GM06990 (cell line): ENCODE measurements at regions not wholly inside any gene's neighbourhood (a gene's known extent, or its start where the extent isn't known, plus 50 kb on each side); places are given as distances from the start of the nearest gene placed in this dataset.

Experiments used
- DNase-seq: peaks from one replicate; pipeline ENCODE4 v3.0.0-alpha.2; 2011; ENCODE audit not compliant: insufficient read length; ENCODE audit errors: extremely low read depth
- H3K27me3 ChIP-seq: replicated peaks from 2 replicates; pipeline ENCODE4 v1.6.0; 2011; ENCODE audit warnings: low read length; ENCODE audit not compliant: control insufficient read depth, insufficient read depth
- H3K36me3 ChIP-seq: 2 replicates; pipeline ENCODE4 v1.5.1; 2011; ENCODE audit warnings: low read length; ENCODE audit not compliant: control insufficient read depth, insufficient read depth
- H3K4me3 ChIP-seq: replicated peaks from 2 replicates; pipeline ENCODE4 v1.5.1; 2011; ENCODE audit warnings: low read depth, mild to moderate bottlenecking, control low read depth, low read length
- CTCF ChIP-seq: IDR thresholded peaks from 2 replicates; pipeline ENCODE4 v1.5.1; 2011; ENCODE audit warnings: low read length, control low read depth, mild to moderate bottlenecking, inconsistent platforms; ENCODE audit not compliant: insufficient read depth, poor library complexity, severe bottlenecking

- no peaks in the 10 kb centered on the region; the same call in 1 of the 2 replicates for H3K27me3 ChIP-seq
- TF ChIP-seq CTCF, result no peak
- DNase-seq, result no peak
- H3K36me3 ChIP-seq, result no peaks in the 10 kb centered on the region
- no peak overlapping the region for H3K4me3 ChIP-seq
Observed at GRCh38 chr7:46028246-46028645, 107.2 kb upstream of the IGFBP3 start.

GRCh38 chr7:46026741-46027140, 105.7 kb upstream of the IGFBP3 start:
- no peak overlapping the region for H3K4me3 ChIP-seq
- no peaks in the 10 kb centered on the region for H3K36me3 ChIP-seq
- DNase-seq, result no peak
- H3K27me3 ChIP-seq, result no peaks in the 10 kb centered on the region
- no peak for TF ChIP-seq CTCF

- no peaks in the 10 kb centered on the region for H3K36me3 ChIP-seq
- no peaks in the 10 kb centered on the region for H3K27me3 ChIP-seq
- TF ChIP-seq CTCF, result no peak
- H3K4me3 ChIP-seq, result no peak overlapping the region
- no peak for DNase-seq
Observed at GRCh38 chr7:46024263-46024916, 103.3 kb upstream of the IGFBP3 start.

- Histone ChIP-seq H3K4me3 (no peak overlapping the region), H3K36me3 (no peaks in the 10 kb centered on the region), H3K27me3 (no peaks in the 10 kb centered on the region)
- no peak for TF ChIP-seq CTCF
- DNase-seq, result no peak
Observed at GRCh38 chr7:46022397-46022796, 101.3 kb upstream of the IGFBP3 start.

- Histone ChIP-seq H3K36me3 (no peaks in the 10 kb centered on the region), H3K4me3 (no peak overlapping the region), H3K27me3 (no peaks in the 10 kb centered on the region; the same call in 1 of the 2 replicates)
- no peak for TF ChIP-seq CTCF
- no peak for DNase-seq
Observed at GRCh38 chr7:46015107-46015868, 94.2 kb upstream of the IGFBP3 start.

GRCh38 chr7:46011501-46011900, 90.4 kb upstream of the IGFBP3 start:
- no peak for TF ChIP-seq CTCF
- Histone ChIP-seq H3K27me3 (no peaks in the 10 kb centered on the region; the same call in 1 of the 2 replicates), H3K36me3 (no peaks in the 10 kb centered on the region), H3K4me3 (no peak overlapping the region)
- no peak for DNase-seq
